Panc1 (cell line): ENCODE measurements at regions not wholly inside any gene's neighbourhood (a gene's known extent, or its start where the extent isn't known, plus 50 kb on each side); places are given as distances from the start of the nearest gene placed in this dataset.
"Not testable (repeated sequence)": the region's sequence is repeated elsewhere in the genome, so short reads cannot be mapped to it uniquely, and the experiment has no call there.

ENCODE experiments used
- ATAC-seq: fragments of 200-7000 bp; cut with Tn5 transposase; 2 replicates; pipeline ENCODE4 v1.9.1; 2020; ENCODE audit warnings: mild to moderate bottlenecking, moderate library complexity
- BruUV-seq: library from RNA; stranded (reverse); fragments of 400-500 nt; replicated peaks from 2 replicates; lab custom pipeline; 2021; lab: Mats Ljungman, UMichigan
- CTCF ChIA-PET: fragments of 300-600 bp; sonication (Branson Sonifier 250); formaldehyde crosslinking; loops from one replicate; lab custom pipeline; 2022; ENCODE audit warnings: antibody characterized with exemption; lab: Charles Lee
- POLR2A ChIA-PET: fragments of 300-600 bp; sonication (Branson Sonifier 250); formaldehyde crosslinking; loops from one replicate; lab custom pipeline; 2022; ENCODE audit warnings: antibody characterized with exemption; lab: Charles Lee
- DNase-seq: peaks from one replicate; pipeline ENCODE4 v3.0.0-alpha.2; 2010; ENCODE audit warnings: low read depth, low spot score
- H3K27ac ChIP-seq: 2 replicates; pipeline ENCODE4 v1.5.1; 2011; ENCODE audit warnings: mild to moderate bottlenecking, low read length, inconsistent platforms
- H3K27me3 ChIP-seq: fragments of 200-500 bp; sonication (Bioruptor generic); 2 replicates; pipeline ENCODE4 v1.6.0; 2014; ENCODE audit warnings: low read length, inconsistent platforms; ENCODE audit not compliant: control insufficient read depth, insufficient read depth
- H3K36me3 ChIP-seq: fragments of 200-500 bp; sonication (Bioruptor generic); 2 replicates; pipeline ENCODE4 v1.5.1; 2014; ENCODE audit warnings: inconsistent platforms, mild to moderate bottlenecking, low read length, moderate library complexity; ENCODE audit not compliant: control insufficient read depth, insufficient read depth
- H3K4me1 ChIP-seq: 2 replicates; pipeline ENCODE4 v1.5.1; 2011; ENCODE audit warnings: inconsistent platforms, mild to moderate bottlenecking, low read length, moderate library complexity; ENCODE audit not compliant: control insufficient read depth, insufficient read depth
- H3K4me3 ChIP-seq, 2 experiments: 2 replicates each; pipeline ENCODE4 v1.5.1; 2011 to 2012; ENCODE audit warnings: low read depth in 2 of 2, low read length in 2 of 2, mild to moderate bottlenecking in 2 of 2, inconsistent platforms in 1 of 2, moderate library complexity in 1 of 2
- H3K9me3 ChIP-seq: fragments of 200-500 bp; sonication (Bioruptor generic); 2 replicates; pipeline ENCODE4 v1.5.1; 2014; ENCODE audit warnings: low read depth, mild to moderate bottlenecking, inconsistent platforms, low read length, moderate library complexity; ENCODE audit not compliant: control insufficient read depth, insufficient read depth
- CTCF ChIP-seq: fragments of 450-650 bp; IDR thresholded peaks from 2 replicates; pipeline ENCODE4 v1.5.1; 2017; ENCODE audit warnings: mild to moderate bottlenecking
- POLR2AphosphoS5 ChIP-seq: IDR thresholded peaks from 2 replicates; pipeline ENCODE4 v1.6.1; 2012; ENCODE audit warnings: mild to moderate bottlenecking, low read depth, low read length, moderate library complexity
- REST ChIP-seq, 2 experiments: IDR thresholded peaks; 2 replicates each; pipeline ENCODE4 v1.6.1; 2011 to 2012; ENCODE audit warnings: low read depth in 2 of 2, control low read depth in 1 of 2, low read length in 1 of 2, mild to moderate bottlenecking in 1 of 2, moderate library complexity in 1 of 2; ENCODE audit not compliant: insufficient read depth in 1 of 2
- SIN3A ChIP-seq: IDR thresholded peaks from 2 replicates; pipeline ENCODE4 v1.6.1; 2012; ENCODE audit warnings: low read depth, mild to moderate bottlenecking, low read length, moderate library complexity, borderline replicate concordance; ENCODE audit not compliant: insufficient read depth
- TCF7L2 ChIP-seq: IDR thresholded peaks from 2 replicates; pipeline ENCODE4 v1.6.1; 2011; ENCODE audit warnings: mild to moderate bottlenecking, low read depth, low read length, inconsistent platforms
- in situ Hi-C: cut with HindIII; loops from 2 replicates; pipeline ENCODE4 v1.10.0; 2016; ENCODE audit warnings: low sequenced_read_pairs, low pct_unique_long_range_greater_than_20kb
- intact Hi-C: fragments of 100-400 bp; cut with micrococcal nuclease; formaldehyde crosslinking; loops from one replicate; pipeline ENCODE4 v1.10.0; 2022; ENCODE audit not compliant: unreplicated experiment

GRCh38 chr20:1840817-1841553 lies 54.2 kb upstream of the SIRPA start:
- H3K4me1 ChIP-seq = no peaks in the 10 kb centered on the region
- ChIA-PET CTCF (no interaction called here), POLR2A (no interaction called here)
- no peaks in the 10 kb centered on the region for H3K27me3 ChIP-seq
- no peaks in the 10 kb centered on the region for H3K9me3 ChIP-seq
- H3K36me3 ChIP-seq = no peaks in the 10 kb centered on the region
- BruUV-seq = no TSS peak
- TF ChIP-seq REST (IDR thresholded peaks at IDR 0.05; ENCODE audit: insufficient read depth in 1 of 2, low read depth in 2 of 2, low read length in 1 of 2) (no peak), SIN3A (no peak), POLR2AphosphoS5 (no peak), TCF7L2 (no peak), CTCF (no peak)
- H3K4me3 ChIP-seq = no peak overlapping the region
- in situ Hi-C loops (no loop called here), intact Hi-C loops (no loop called here)
- H3K27ac ChIP-seq = no peak overlapping the region
- ATAC-seq (no peak), DNase-seq (no peak)

GRCh38 chr20:1839376-1840317 lies 55.6 kb upstream of the SIRPA start:
- H3K27ac ChIP-seq, CTCF ChIA-PET, intact Hi-C loops, DNase-seq, ATAC-seq, H3K27me3 ChIP-seq, H3K4me1 ChIP-seq, BruUV-seq, in situ Hi-C loops, H3K4me3 ChIP-seq, H3K9me3 ChIP-seq, H3K36me3 ChIP-seq: not testable (repeated sequence)
- POLR2A ChIA-PET = interaction anchor here (0.6 kb wide), 1 partner anchor 18 kb away, joined by 10 read pairs; no protein-coding TSS in a partner anchor
